HG03060 (cell line): ENCODE measurements at regions not wholly inside any gene's neighbourhood (a gene's known extent, or its start where the extent isn't known, plus 50 kb on each side); places are given as distances from the start of the nearest gene placed in this dataset.
"Not testable (repeated sequence)": the region's sequence is repeated elsewhere in the genome, so short reads cannot be mapped to it uniquely, and the experiment has no call there.

Experiments
- ATAC-seq: cut with Tn5 transposase; IDR thresholded peaks from one replicate; pipeline ENCODE4 v1.9.1; 2021; ENCODE audit warnings: low read depth, moderate number of reproducible peaks; ENCODE audit not compliant: unreplicated experiment

GRCh38 chr7:145481985-145482384 is 634.6 kb upstream of the CNTNAP2 start:
- no peak for ATAC-seq

- ATAC-seq = no peak
Observed at GRCh38 chr7:145478541-145478940, 638.1 kb upstream of the CNTNAP2 start.

- ATAC-seq = no peak
Observed at GRCh38 chr7:145474009-145474686, 638.3 kb upstream of the TPK1 start.

GRCh38 chr7:145471883-145472282 is 636.0 kb upstream of the TPK1 start:
- no peak for ATAC-seq

GRCh38 chr7:145464287-145464686 is 628.4 kb upstream of the TPK1 start:
- ATAC-seq = no peak

GRCh38 chr7:145462463-145462862 is 626.6 kb upstream of the TPK1 start:
- ATAC-seq = no peak

- no peak for ATAC-seq
Observed at GRCh38 chr7:145434811-145435210, 599.0 kb upstream of the TPK1 start.

GRCh38 chr7:145431834-145432233 is 596.0 kb upstream of the TPK1 start:
- no peak for ATAC-seq

GRCh38 chr7:145418481-145418880 is 582.6 kb upstream of the TPK1 start:
- ATAC-seq = not testable (repeated sequence)

GRCh38 chr7:145411066-145411465 is 575.2 kb upstream of the TPK1 start:
- no peak for ATAC-seq

GRCh38 chr7:145398758-145399157 is 562.9 kb upstream of the TPK1 start:
- ATAC-seq = no peak

GRCh38 chr7:145394126-145394525 is 558.3 kb upstream of the TPK1 start:
- ATAC-seq = no peak

- no peak for ATAC-seq
Observed at GRCh38 chr7:145382762-145383161, 546.9 kb upstream of the TPK1 start.

GRCh38 chr7:145378197-145378596 is 542.3 kb upstream of the TPK1 start:
- ATAC-seq = no peak

- no peak for ATAC-seq
Observed at GRCh38 chr7:145360511-145361100, 524.8 kb upstream of the TPK1 start.

- ATAC-seq = no peak
Observed at GRCh38 chr7:145350334-145350733, 514.5 kb upstream of the TPK1 start.

GRCh38 chr7:145349452-145349851 is 513.6 kb upstream of the TPK1 start:
- ATAC-seq = not testable (repeated sequence)

- ATAC-seq = no peak
Observed at GRCh38 chr7:145347271-145347670, 511.4 kb upstream of the TPK1 start.

- ATAC-seq = no peak
Observed at GRCh38 chr7:145339319-145339718, 503.5 kb upstream of the TPK1 start.

- no peak for ATAC-seq
Observed at GRCh38 chr7:145331522-145331921, 495.7 kb upstream of the TPK1 start.

- no peak for ATAC-seq
Observed at GRCh38 chr7:145331076-145331475, 495.2 kb upstream of the TPK1 start.

GRCh38 chr7:145327646-145328045 is 491.8 kb upstream of the TPK1 start:
- no peak for ATAC-seq
